ENCODE measurements at regions not wholly inside any gene's neighbourhood (a gene's known extent, or its start where the extent isn't known, plus 50 kb on each side); places are given as distances from the start of the nearest gene placed in this dataset.

DNA sequence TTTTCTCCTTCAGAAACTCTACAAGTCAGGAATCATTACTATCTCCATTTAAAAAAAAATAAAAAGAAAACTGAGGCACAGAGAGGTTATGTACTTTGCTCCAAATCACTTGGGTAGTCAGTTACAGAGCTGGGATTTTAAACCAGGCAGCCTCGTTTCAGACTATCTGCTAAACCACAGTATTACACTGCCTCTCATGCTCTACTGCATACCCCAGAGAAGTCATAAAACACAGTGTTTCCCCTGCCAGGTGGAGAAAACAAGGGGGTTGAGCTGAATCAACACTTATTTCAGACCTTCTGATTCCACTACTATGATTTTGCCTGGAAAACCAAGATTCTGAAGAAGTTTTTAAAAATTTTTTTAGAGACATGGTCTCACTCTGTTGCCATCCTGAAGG, 132.9 kb upstream of the POU2AF2 start:
- no peak for TF ChIP-seq CTCF (IDR thresholded peaks at IDR 0.05)
- no peak for TF ChIP-seq POLR2AphosphoS5 (IDR thresholded peaks at IDR 0.05; ENCODE audit: low read depth, low read length)
- TF ChIP-seq, protein P1, sequence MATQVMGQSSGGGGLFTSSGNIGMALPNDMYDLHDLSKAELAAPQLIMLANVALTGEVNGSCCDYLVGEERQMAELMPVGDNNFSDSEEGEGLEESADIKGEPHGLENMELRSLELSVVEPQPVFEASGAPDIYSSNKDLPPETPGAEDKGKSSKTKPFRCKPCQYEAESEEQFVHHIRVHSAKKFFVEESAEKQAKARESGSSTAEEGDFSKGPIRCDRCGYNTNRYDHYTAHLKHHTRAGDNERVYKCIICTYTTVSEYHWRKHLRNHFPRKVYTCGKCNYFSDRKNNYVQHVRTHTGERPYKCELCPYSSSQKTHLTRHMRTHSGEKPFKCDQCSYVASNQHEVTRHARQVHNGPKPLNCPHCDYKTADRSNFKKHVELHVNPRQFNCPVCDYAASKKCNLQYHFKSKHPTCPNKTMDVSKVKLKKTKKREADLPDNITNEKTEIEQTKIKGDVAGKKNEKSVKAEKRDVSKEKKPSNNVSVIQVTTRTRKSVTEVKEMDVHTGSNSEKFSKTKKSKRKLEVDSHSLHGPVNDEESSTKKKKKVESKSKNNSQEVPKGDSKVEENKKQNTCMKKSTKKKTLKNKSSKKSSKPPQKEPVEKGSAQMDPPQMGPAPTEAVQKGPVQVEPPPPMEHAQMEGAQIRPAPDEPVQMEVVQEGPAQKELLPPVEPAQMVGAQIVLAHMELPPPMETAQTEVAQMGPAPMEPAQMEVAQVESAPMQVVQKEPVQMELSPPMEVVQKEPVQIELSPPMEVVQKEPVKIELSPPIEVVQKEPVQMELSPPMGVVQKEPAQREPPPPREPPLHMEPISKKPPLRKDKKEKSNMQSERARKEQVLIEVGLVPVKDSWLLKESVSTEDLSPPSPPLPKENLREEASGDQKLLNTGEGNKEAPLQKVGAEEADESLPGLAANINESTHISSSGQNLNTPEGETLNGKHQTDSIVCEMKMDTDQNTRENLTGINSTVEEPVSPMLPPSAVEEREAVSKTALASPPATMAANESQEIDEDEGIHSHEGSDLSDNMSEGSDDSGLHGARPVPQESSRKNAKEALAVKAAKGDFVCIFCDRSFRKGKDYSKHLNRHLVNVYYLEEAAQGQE (IDR thresholded peaks at IDR 0.05; ENCODE audit: insufficient read depth in 1 of 2, low read depth in 2 of 2, low read length in 1 of 2) = no peak
- no peak for TF ChIP-seq TCF7L2 (IDR thresholded peaks at IDR 0.05; ENCODE audit: low read depth, low read length)
- no peak for TF ChIP-seq SIN3A (IDR thresholded peaks at IDR 0.05; ENCODE audit: borderline replicate concordance, insufficient read depth, low read depth, low read length)
